NCI-H146 (cell line): ENCODE measurements at regions not wholly inside any gene's neighbourhood (a gene's known extent, or its start where the extent isn't known, plus 50 kb on each side); places are given as distances from the start of the nearest gene placed in this dataset.
"Not testable (repeated sequence)": the region's sequence is repeated elsewhere in the genome, so short reads cannot be mapped to it uniquely, and the experiment has no call there.

Experiments used
- DNase-seq: peaks from one replicate; lab custom pipeline; 2025; lab: John Stamatoyannopoulos, UW

GRCh38 chr5:27491047-27491446, 452.7 kb upstream of the CDH9 start:
- DNase-seq: no peak

GRCh38 chr5:27489701-27490100, 451.3 kb upstream of the CDH9 start:
- no peak for DNase-seq

- no peak for DNase-seq
Measured at GRCh38 chr5:27482663-27483062, 444.3 kb upstream of the CDH9 start.

- DNase-seq: peak; percentile 5
Measured at GRCh38 chr5:27479859-27480258, 441.5 kb upstream of the CDH9 start.

GRCh38 chr5:27477550-27477949, 439.2 kb upstream of the CDH9 start:
- no peak for DNase-seq

GRCh38 chr5:27476356-27476988, 438.1 kb upstream of the CDH9 start:
- DNase-seq: no peak

GRCh38 chr5:27475063-27475462, 436.7 kb upstream of the CDH9 start:
- no peak for DNase-seq

GRCh38 chr5:27474395-27474794, 436.0 kb upstream of the CDH9 start:
- no peak for DNase-seq

- no peak for DNase-seq
Measured at GRCh38 chr5:27474047-27474309, 435.6 kb upstream of the CDH9 start.

GRCh38 chr5:27473307-27474046, 435.1 kb upstream of the CDH9 start:
- no peak for DNase-seq

- DNase-seq: no peak
Measured at GRCh38 chr5:27472871-27473270, 434.5 kb upstream of the CDH9 start.

GRCh38 chr5:27472000-27472763, 433.8 kb upstream of the CDH9 start:
- no peak for DNase-seq

- DNase-seq: no peak
Measured at GRCh38 chr5:27466959-27467358, 428.6 kb upstream of the CDH9 start.

- DNase-seq: no peak
Measured at GRCh38 chr5:27465140-27465539, 426.8 kb upstream of the CDH9 start.

- no peak for DNase-seq
Measured at GRCh38 chr5:27463446-27464149, 425.2 kb upstream of the CDH9 start.

GRCh38 chr5:27462936-27463335, 424.6 kb upstream of the CDH9 start:
- no peak for DNase-seq

- DNase-seq: no peak
Measured at GRCh38 chr5:27458287-27458686, 419.9 kb upstream of the CDH9 start.

- no peak for DNase-seq
Measured at GRCh38 chr5:27451377-27451776, 413.0 kb upstream of the CDH9 start.

- no peak for DNase-seq
Measured at GRCh38 chr5:27450607-27451006, 412.2 kb upstream of the CDH9 start.

- not testable (repeated sequence) for DNase-seq
Measured at GRCh38 chr5:27439383-27439782, 401.0 kb upstream of the CDH9 start.

- no peak for DNase-seq
Measured at GRCh38 chr5:27437594-27438200, 399.3 kb upstream of the CDH9 start.

- DNase-seq: no peak
Measured at GRCh38 chr5:27434335-27434734, 395.9 kb upstream of the CDH9 start.
